Endothelial cell (in vitro differentiated cells): ENCODE measurements at regions not wholly inside any gene's neighbourhood (a gene's known extent, or its start where the extent isn't known, plus 50 kb on each side); places are given as distances from the start of the nearest gene placed in this dataset.

ENCODE experiments used
- DNase-seq: peaks from one replicate; pipeline ENCODE4 v3.0.0; 2021; ENCODE audit warnings: low spot score
- H3K27ac Mint-ChIP-seq: one replicate; pipeline ENCODE4 v1.8.0; 2021; ENCODE audit warnings: mixed read lengths, inconsistent platforms; ENCODE audit not compliant: unreplicated experiment
- H3K27me3 Mint-ChIP-seq: one replicate; pipeline ENCODE4 v1.8.0; 2021; ENCODE audit warnings: mild to moderate bottlenecking, moderate library complexity, mixed read lengths, inconsistent platforms; ENCODE audit not compliant: unreplicated experiment
- H3K36me3 Mint-ChIP-seq: one replicate; pipeline ENCODE4 v1.8.0; 2021; ENCODE audit warnings: mild to moderate bottlenecking, low read depth, mixed read lengths, inconsistent platforms; ENCODE audit not compliant: unreplicated experiment
- H3K4me1 Mint-ChIP-seq: one replicate; pipeline ENCODE4 v1.8.0; 2021; ENCODE audit warnings: mild to moderate bottlenecking, mixed read lengths, inconsistent platforms; ENCODE audit not compliant: unreplicated experiment
- H3K4me3 Mint-ChIP-seq: one replicate; pipeline ENCODE4 v1.8.0; 2021; ENCODE audit warnings: mild to moderate bottlenecking, mixed read lengths, inconsistent platforms; ENCODE audit not compliant: unreplicated experiment
- H3K9me3 Mint-ChIP-seq: one replicate; pipeline ENCODE4 v1.8.0; 2021; ENCODE audit warnings: mixed read lengths, inconsistent platforms; ENCODE audit not compliant: unreplicated experiment
- TF ChIP-seq, protein P1 (sequence below): fragments of 200-600 bp; sonication (generic); IDR thresholded peaks from one replicate; pipeline ENCODE4 v1.5.0; 2021; ENCODE audit warnings: antibody characterized with exemption; ENCODE audit not compliant: unreplicated experiment

DNA sequence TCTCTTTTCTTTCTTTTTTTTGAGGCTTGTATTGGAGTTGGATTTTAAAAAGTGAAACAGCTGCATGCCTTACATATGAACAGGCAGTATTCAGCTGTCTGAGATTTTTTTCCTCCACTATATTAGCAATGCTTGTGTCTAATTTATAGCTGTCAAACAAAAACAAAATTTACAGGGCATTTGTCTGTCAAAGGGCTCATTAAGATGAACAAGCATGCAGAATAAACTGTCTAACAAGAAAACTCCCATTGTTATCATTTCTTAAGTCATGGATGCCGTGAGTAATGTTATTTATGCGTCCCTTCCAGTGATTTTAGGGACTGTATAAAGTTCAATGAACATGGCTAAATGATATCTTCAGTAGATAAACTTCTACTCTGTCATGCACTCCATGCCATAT, 674.7 kb downstream of the PLCL1 start:
- DNase-seq: no peak
- H3K4me1 Mint-ChIP-seq: no peaks in the 10 kb centered on the region
- no peaks in the 10 kb centered on the region for H3K36me3 Mint-ChIP-seq
- TF ChIP-seq, protein P1, sequence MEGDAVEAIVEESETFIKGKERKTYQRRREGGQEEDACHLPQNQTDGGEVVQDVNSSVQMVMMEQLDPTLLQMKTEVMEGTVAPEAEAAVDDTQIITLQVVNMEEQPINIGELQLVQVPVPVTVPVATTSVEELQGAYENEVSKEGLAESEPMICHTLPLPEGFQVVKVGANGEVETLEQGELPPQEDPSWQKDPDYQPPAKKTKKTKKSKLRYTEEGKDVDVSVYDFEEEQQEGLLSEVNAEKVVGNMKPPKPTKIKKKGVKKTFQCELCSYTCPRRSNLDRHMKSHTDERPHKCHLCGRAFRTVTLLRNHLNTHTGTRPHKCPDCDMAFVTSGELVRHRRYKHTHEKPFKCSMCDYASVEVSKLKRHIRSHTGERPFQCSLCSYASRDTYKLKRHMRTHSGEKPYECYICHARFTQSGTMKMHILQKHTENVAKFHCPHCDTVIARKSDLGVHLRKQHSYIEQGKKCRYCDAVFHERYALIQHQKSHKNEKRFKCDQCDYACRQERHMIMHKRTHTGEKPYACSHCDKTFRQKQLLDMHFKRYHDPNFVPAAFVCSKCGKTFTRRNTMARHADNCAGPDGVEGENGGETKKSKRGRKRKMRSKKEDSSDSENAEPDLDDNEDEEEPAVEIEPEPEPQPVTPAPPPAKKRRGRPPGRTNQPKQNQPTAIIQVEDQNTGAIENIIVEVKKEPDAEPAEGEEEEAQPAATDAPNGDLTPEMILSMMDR: no peak
- H3K9me3 Mint-ChIP-seq: no peaks in the 10 kb centered on the region
- H3K27ac Mint-ChIP-seq: no peak overlapping the region
- H3K27me3 Mint-ChIP-seq: no peaks in the 10 kb centered on the region
- H3K4me3 Mint-ChIP-seq: no peak overlapping the region

DNA sequence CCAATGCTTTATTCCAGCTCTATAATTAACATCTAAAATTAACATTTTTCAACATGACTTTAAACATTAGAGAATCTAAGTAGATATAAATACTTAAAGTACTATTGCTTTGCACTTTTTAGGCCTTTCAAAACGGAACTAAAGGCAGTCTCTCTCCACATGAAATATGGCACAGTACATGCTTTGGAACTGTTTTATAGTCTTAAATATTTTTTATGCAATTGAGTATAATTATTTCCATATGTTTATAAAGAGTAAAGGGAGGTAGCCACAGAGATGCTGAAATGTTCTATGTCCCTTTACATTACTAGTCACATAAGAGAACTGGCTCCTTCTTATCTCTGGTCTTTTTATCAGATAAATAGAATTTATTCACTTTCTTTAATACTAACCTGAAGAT, 674.0 kb downstream of the PLCL1 start:
- TF ChIP-seq, protein P1: no peak
- H3K4me3 Mint-ChIP-seq: no peak overlapping the region

DNA sequence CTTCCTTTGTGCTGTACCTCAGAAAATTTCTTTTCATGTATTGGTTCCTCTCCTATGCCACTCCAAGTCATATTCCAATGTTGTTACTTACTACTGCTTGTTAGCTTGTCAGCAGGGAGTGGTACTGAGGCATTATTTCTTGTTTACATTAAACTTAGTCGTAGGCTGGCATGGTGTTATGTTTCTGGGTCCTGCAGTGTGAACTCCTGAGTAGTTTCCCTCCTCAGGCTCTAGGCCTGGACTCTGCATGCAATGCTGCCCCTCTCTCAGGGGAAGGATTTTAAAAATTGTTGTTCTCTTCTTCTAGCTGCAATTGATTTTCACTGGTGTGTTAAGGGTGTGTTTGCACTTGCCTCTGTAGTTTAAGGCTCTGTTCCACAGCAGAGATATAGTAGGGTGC, 671.6 kb downstream of the PLCL1 start:
- H3K9me3 Mint-ChIP-seq: no peaks in the 10 kb centered on the region

More for the DNA sequence above, 674.0 kb downstream of the PLCL1 start:
- no peak for DNase-seq
- H3K4me1 Mint-ChIP-seq: no peaks in the 10 kb centered on the region
- H3K27me3 Mint-ChIP-seq: no peaks in the 10 kb centered on the region
- no peak overlapping the region for H3K27ac Mint-ChIP-seq
- no peaks in the 10 kb centered on the region for H3K9me3 Mint-ChIP-seq
- H3K36me3 Mint-ChIP-seq: no peaks in the 10 kb centered on the region

DNA sequence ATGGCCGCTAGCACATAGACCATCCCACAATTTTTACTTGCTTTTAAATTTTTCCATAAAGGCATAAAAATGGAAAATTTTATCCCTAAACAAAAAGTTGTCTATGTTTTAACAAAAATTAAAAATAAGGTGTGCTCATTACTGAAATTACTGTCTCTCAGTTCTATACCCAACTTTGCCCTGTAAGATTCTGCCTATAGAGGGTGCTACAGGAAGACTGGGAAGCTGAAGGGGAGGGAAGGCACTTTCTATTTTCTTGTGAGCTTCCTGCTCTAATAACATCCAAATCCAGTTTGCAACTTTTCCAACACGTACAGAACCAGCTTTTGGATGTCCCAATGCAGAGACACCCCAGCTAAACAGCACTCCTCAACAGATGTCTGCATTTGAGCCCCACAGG, 666.9 kb downstream of the PLCL1 start:
- Mint-ChIP-seq H3K27ac (no peak overlapping the region), H3K4me1 (no peaks in the 10 kb centered on the region), H3K9me3 (no peaks in the 10 kb centered on the region), H3K36me3 (no peaks in the 10 kb centered on the region), H3K27me3 (no peaks in the 10 kb centered on the region), H3K4me3 (no peak overlapping the region)
- TF ChIP-seq, protein P1: peak; percentile 27
- DNase-seq: no peak

More for the DNA sequence above, 671.6 kb downstream of the PLCL1 start:
- H3K27ac Mint-ChIP-seq: no peak overlapping the region
- H3K4me1 Mint-ChIP-seq: no peaks in the 10 kb centered on the region
- no peak overlapping the region for H3K4me3 Mint-ChIP-seq
- DNase-seq: no peak
- no peaks in the 10 kb centered on the region for H3K27me3 Mint-ChIP-seq
- TF ChIP-seq, protein P1: no peak
- no peaks in the 10 kb centered on the region for H3K36me3 Mint-ChIP-seq

DNA sequence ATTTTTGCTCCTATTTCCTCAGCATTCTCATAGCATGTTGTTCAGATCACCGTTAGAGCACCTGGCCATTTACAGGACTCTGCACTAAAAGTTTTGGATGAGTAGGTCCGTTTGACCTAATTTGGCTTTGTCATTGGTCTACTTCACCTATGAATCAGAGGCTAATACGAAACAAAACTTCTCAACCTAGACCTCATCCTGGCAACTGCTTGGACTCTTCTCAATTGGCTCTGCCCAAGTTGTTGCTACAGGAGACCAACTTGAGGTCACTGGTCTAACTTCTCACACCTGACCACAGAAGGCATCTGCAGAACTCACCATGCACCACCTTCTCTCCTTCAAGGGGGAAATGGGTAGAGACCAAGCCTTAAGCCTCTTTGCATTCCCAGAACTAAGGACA, 663.7 kb downstream of the PLCL1 start:
- Mint-ChIP-seq H3K4me1 (no peaks in the 10 kb centered on the region), H3K27me3 (peaks cover 2% of the 10 kb centered on the region), H3K27ac (no peak overlapping the region), H3K4me3 (no peak overlapping the region), H3K36me3 (no peaks in the 10 kb centered on the region), H3K9me3 (no peaks in the 10 kb centered on the region)
- TF ChIP-seq, protein P1: no peak
- DNase-seq: no peak
